GM10266 (cell line): ENCODE measurements at regions not wholly inside any gene's neighbourhood (a gene's known extent, or its start where the extent isn't known, plus 50 kb on each side); places are given as distances from the start of the nearest gene placed in this dataset.
"Not testable (repeated sequence)": the region's sequence is repeated elsewhere in the genome, so short reads cannot be mapped to it uniquely, and the experiment has no call there.

Experiments used
- DNase-seq: peaks from one replicate; pipeline ENCODE4 v3.0.0; 2012; ENCODE audit errors: extremely low spot score
- CTCF ChIP-seq: IDR thresholded peaks from 2 replicates; pipeline ENCODE4 v1.5.1; 2012; ENCODE audit warnings: mild to moderate bottlenecking, low read depth; ENCODE audit not compliant: control insufficient read depth, insufficient read depth; ENCODE audit errors: missing control alignments

- DNase-seq = not testable (repeated sequence)
These were observed 50.6 kb upstream of the MYL10 start for GRCh38 chr7:101679653-101680173.

- no peak for TF ChIP-seq CTCF
- no peak for DNase-seq
These were observed 51.5 kb upstream of the MYL10 start for GRCh38 chr7:101680406-101681145.

- no peak for DNase-seq
- no peak for TF ChIP-seq CTCF
These were observed 52.3 kb upstream of the MYL10 start for GRCh38 chr7:101681170-101682007.

- TF ChIP-seq CTCF = no peak
- DNase-seq = no peak
These were observed 55.9 kb upstream of the MYL10 start for GRCh38 chr7:101684983-101685330.

GRCh38 chr7:101686030-101686429 is 56.9 kb upstream of the MYL10 start:
- no peak for TF ChIP-seq CTCF
- no peak for DNase-seq

GRCh38 chr7:101687081-101687480 is 58.0 kb upstream of the MYL10 start:
- no peak for DNase-seq
- no peak for TF ChIP-seq CTCF

GRCh38 chr7:101687791-101688182 is 58.7 kb upstream of the MYL10 start:
- TF ChIP-seq CTCF = no peak
- DNase-seq = no peak
